OCI-LY7 (cell line): ENCODE measurements at regions not wholly inside any gene's neighbourhood (a gene's known extent, or its start where the extent isn't known, plus 50 kb on each side); places are given as distances from the start of the nearest gene placed in this dataset.

Source experiments
- BruUV-seq: library from RNA; stranded (reverse); fragments of 400-500 nt; replicated peaks from 2 replicates; lab custom pipeline; 2021; lab: Mats Ljungman, UMichigan
- CTCF ChIA-PET: fragments of 300-600 bp; sonication (Branson Sonifier 250); formaldehyde crosslinking; loops from one replicate; lab custom pipeline; 2022; ENCODE audit warnings: antibody characterized with exemption; ENCODE audit not compliant: unreplicated experiment; lab: Charles Lee
- POLR2A ChIA-PET: fragments of 300-600 bp; sonication (Branson Sonifier 250); formaldehyde crosslinking; loops from one replicate; lab custom pipeline; 2022; ENCODE audit warnings: antibody characterized with exemption; lab: Charles Lee
- DNase-seq: peaks from one replicate; pipeline ENCODE4 v3.0.0-alpha.2; 2015; ENCODE audit warnings: low spot score
- H2AFZ ChIP-seq: fragments of 200-600 bp; sonication (generic), shearing (Covaris generic); 2 replicates; pipeline ENCODE4 v1.6.1; 2014; ENCODE audit warnings: mild to moderate bottlenecking, antibody characterized with exemption, low read length, moderate library complexity
- H3K27ac ChIP-seq: fragments of 200-600 bp; sonication (generic); 2 replicates; pipeline ENCODE4 v1.5.1; 2014; ENCODE audit warnings: mixed run types, low read depth, mild to moderate bottlenecking, moderate library complexity, low read length, inconsistent platforms; ENCODE audit not compliant: poor library complexity, severe bottlenecking
- H3K36me3 ChIP-seq: fragments of 200-600 bp; sonication (generic); 2 replicates; pipeline ENCODE4 v1.6.1; 2014; ENCODE audit warnings: mild to moderate bottlenecking, antibody characterized with exemption, low read length, moderate library complexity, mixed read lengths; ENCODE audit not compliant: insufficient read depth
- H3K4me1 ChIP-seq: fragments of 200-600 bp; sonication (generic); 2 replicates; pipeline ENCODE4 v1.5.1; 2014; ENCODE audit warnings: mild to moderate bottlenecking, low read length; ENCODE audit not compliant: insufficient read depth, poor library complexity, severe bottlenecking
- H3K4me2 ChIP-seq: fragments of 200-600 bp; sonication (generic); 2 replicates; pipeline ENCODE4 v1.6.1; 2014; ENCODE audit warnings: mild to moderate bottlenecking, low read length
- H3K4me3 ChIP-seq: fragments of 200-600 bp; sonication (generic); 2 replicates; pipeline ENCODE4 v1.5.1; 2014; ENCODE audit warnings: mild to moderate bottlenecking, low read depth, low read length; ENCODE audit not compliant: poor library complexity, severe bottlenecking
- H3K79me2 ChIP-seq: fragments of 200-600 bp; sonication (generic); 2 replicates; pipeline ENCODE4 v1.6.1; 2016; ENCODE audit warnings: low read depth, mild to moderate bottlenecking, low read length, moderate library complexity, mixed read lengths; ENCODE audit not compliant: insufficient read depth
- H3K9me2 ChIP-seq: fragments of 200-600 bp; sonication (generic); 2 replicates; pipeline ENCODE4 v1.6.1; 2016; ENCODE audit warnings: mild to moderate bottlenecking, low read length, mixed read lengths; ENCODE audit not compliant: insufficient read depth
- H3K9me3 ChIP-seq: fragments of 200-600 bp; sonication (generic); 2 replicates; pipeline ENCODE4 v1.6.1; 2014; ENCODE audit warnings: mild to moderate bottlenecking, mixed run types, low read length, mixed read lengths
- H4K20me1 ChIP-seq: fragments of 200-600 bp; sonication (generic); 2 replicates; pipeline ENCODE4 v1.6.1; 2014; ENCODE audit warnings: mild to moderate bottlenecking, antibody characterized with exemption, low read length, moderate library complexity, mixed read lengths; ENCODE audit not compliant: insufficient read depth
- CTCF ChIP-seq: fragments of 200-600 bp; sonication (generic); conservative IDR thresholded peaks from 2 replicates; pipeline ENCODE4 v1.5.1; 2014; ENCODE audit warnings: mild to moderate bottlenecking, antibody characterized with exemption, low read length, moderate library complexity, mixed read lengths
- EZH2phosphoT487 ChIP-seq: fragments of 200-600 bp; sonication (generic); IDR thresholded peaks from 2 replicates; pipeline ENCODE4 v1.6.1; 2018; ENCODE audit warnings: low read depth, borderline replicate concordance, mild to moderate bottlenecking, mixed run types, antibody characterized with exemption, low read length, moderate library complexity, mixed read lengths
- intact Hi-C: fragments of 100-400 bp; cut with micrococcal nuclease; formaldehyde crosslinking; loops from one replicate; pipeline ENCODE4 v1.10.0; 2022; ENCODE audit not compliant: unreplicated experiment

- no peak overlapping the region for H3K27ac ChIP-seq
- no peaks in the 10 kb centered on the region for H4K20me1 ChIP-seq
- intact Hi-C loops: no loop called here
- no peak for DNase-seq
- H3K4me2 ChIP-seq: no peak overlapping the region
- H3K4me3 ChIP-seq: no peak overlapping the region
- H3K4me1 ChIP-seq: no peaks in the 10 kb centered on the region
- no TSS peak for BruUV-seq
- H3K9me2 ChIP-seq: no peaks in the 10 kb centered on the region
- H3K9me3 ChIP-seq: no peaks in the 10 kb centered on the region
- CTCF ChIA-PET: no interaction called here
- POLR2A ChIA-PET: no interaction called here
- peaks cover 84% of the 10 kb centered on the region for H3K36me3 ChIP-seq
- H2AFZ ChIP-seq: no peak overlapping the region
- 0 out of 2 replicates have a peak, but pooled peaks cover 5% of the 10 kb centered on the region for H3K79me2 ChIP-seq
- no peak for TF ChIP-seq EZH2phosphoT487
- no peak for TF ChIP-seq CTCF
These were observed 54.4 kb downstream of the ZZZ3 start for GRCh38 chr1:77627978-77628570.

GRCh38 chr1:77625250-77625649 is 57.2 kb downstream of the ZZZ3 start:
- CTCF ChIA-PET: no interaction called here
- H3K79me2 ChIP-seq: no peaks in the 10 kb centered on the region

More at GRCh38 chr1:77625250-77625649, 57.2 kb downstream of the ZZZ3 start:
- Histone ChIP-seq H2AFZ (no peak overlapping the region), H3K27ac (no peak overlapping the region), H3K4me1 (no peaks in the 10 kb centered on the region), H3K4me2 (no peak overlapping the region), H3K9me2 (no peaks in the 10 kb centered on the region), H4K20me1 (no peaks in the 10 kb centered on the region), H3K9me3 (no peaks in the 10 kb centered on the region), H3K4me3 (no peak overlapping the region), H3K36me3 (peaks cover 60% of the 10 kb centered on the region)
- BruUV-seq: no TSS peak
- TF ChIP-seq CTCF (no peak), EZH2phosphoT487 (no peak)
- intact Hi-C loops: no loop called here
- DNase-seq: no peak
- POLR2A ChIA-PET: no interaction called here
